Prostate gland (tissue), 2 donors: ENCODE measurements at regions not wholly inside any gene's neighbourhood (a gene's known extent, or its start where the extent isn't known, plus 50 kb on each side); places are given as distances from the start of the nearest gene placed in this dataset.

Experiments
- DNase-seq: peaks from one replicate; pipeline ENCODE4 v3.0.0-alpha.2; 2019; ENCODE audit warnings: low spot score
- H3K27ac ChIP-seq, 2 donors: fragments of 200-600 bp; sonication (generic); 2 replicates each; pipeline ENCODE4 v1.5.1; 2017 to 2019
- H3K27me3 ChIP-seq: fragments of 200-600 bp; sonication (generic); replicated peaks from 2 replicates; pipeline ENCODE4 v1.5.1; 2019; ENCODE audit not compliant: insufficient read depth
- H3K36me3 ChIP-seq, 2 donors: fragments of 200-600 bp; sonication (generic); 1 replicate in 1 of 2; 2 replicates in 1 of 2; pipeline versions ENCODE4 v1.5.1 to v1.8.1; 2017 to 2019
- H3K4me1 ChIP-seq: fragments of 200-600 bp; sonication (generic); replicated peaks from 2 replicates; pipeline ENCODE4 v1.5.1; 2019
- H3K4me3 ChIP-seq, 2 donors: fragments of 200-600 bp; sonication (generic); 2 replicates each; pipeline ENCODE4 v1.5.1; 2017 to 2019
- H3K9me3 ChIP-seq: fragments of 200-600 bp; sonication (generic); 2 replicates; pipeline ENCODE4 v1.5.1; 2017
- CTCF ChIP-seq, 4 experiments: fragments of 200-600 bp in 2 of 4; fragments of 450-650 bp in 2 of 4; sonication (generic) in 2 of 4; IDR thresholded peaks; 1 replicate in 3 of 4; 2 replicates in 1 of 4; pipeline ENCODE4 v1.5.1; 2016 to 2019; ENCODE audit warnings: antibody characterized with exemption in 4 of 4, mild to moderate bottlenecking in 2 of 4, moderate library complexity in 2 of 4
- POLR2A ChIP-seq: fragments of 450-650 bp; IDR thresholded peaks from one replicate; pipeline ENCODE4 v1.6.1; 2016; ENCODE audit warnings: antibody characterized with exemption, mild to moderate bottlenecking
- POLR2AphosphoS5 ChIP-seq: sonication (generic); formaldehyde crosslinking; IDR thresholded peaks from one replicate; pipeline ENCODE4 v1.6.1; 2017; ENCODE audit warnings: antibody characterized with exemption
- WGBS: methylation state at CpG from one replicate; pipeline ENCODE4 v1.1.5; 2018; 5-methylcytosine and 5-hydroxymethylcytosine counted together
- intact Hi-C: fragments of 100-400 bp; cut with DNase I; formaldehyde crosslinking; loops from one replicate; pipeline ENCODE4 v1.14.2; 2022

- Histone ChIP-seq H3K9me3 (no peaks in the 10 kb centered on the region), H3K36me3 (no peaks in the 10 kb centered on the region), H3K27ac (no peak overlapping the region), H3K4me3 (no peak overlapping the region), H3K4me1 (no peaks in the 10 kb centered on the region), H3K27me3 (peaks cover 3% of the 10 kb centered on the region)
- no peak for DNase-seq
- 33% methylated on average over 36 of the region's 36 CpGs for WGBS
- TF ChIP-seq POLR2AphosphoS5: no peak
- no peak for TF ChIP-seq POLR2A
- TF ChIP-seq CTCF (IDR thresholded peaks at IDR 0.05): no peak
- intact Hi-C loops: no loop called here
Observed at GRCh38 chr17:6893382-6894205, 62.1 kb upstream of the TEKT1 start.

DNA sequence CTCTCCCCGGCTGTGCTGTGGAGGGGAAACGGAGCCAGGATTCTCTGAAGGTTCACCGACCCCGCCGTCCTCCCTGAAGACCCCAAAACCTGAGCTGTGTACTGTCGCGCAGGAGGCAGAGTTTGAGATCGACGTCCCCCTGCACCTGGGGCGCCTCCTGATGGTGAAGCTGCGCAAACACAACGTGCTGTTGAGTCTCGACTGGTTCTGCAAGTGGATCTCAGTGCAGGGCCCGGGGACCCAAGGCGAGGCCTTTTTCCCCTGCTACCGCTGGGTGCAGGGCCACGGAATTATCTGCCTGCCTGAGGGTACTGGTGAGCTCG, 62.6 kb upstream of the TEKT1 start:
- Histone ChIP-seq H3K4me3 (no peak overlapping the region), H3K36me3 (no peaks in the 10 kb centered on the region), H3K27ac (no peak overlapping the region), H3K4me1 (no peaks in the 10 kb centered on the region), H3K9me3 (no peaks in the 10 kb centered on the region), H3K27me3 (peaks cover 3% of the 10 kb centered on the region)
- intact Hi-C loops: no loop called here
- TF ChIP-seq CTCF (IDR thresholded peaks at IDR 0.05) (peak in 1 of 4 experiments; percentile 29), POLR2AphosphoS5 (no peak)
- WGBS: 28% methylated on average over 17 of the region's 18 CpGs
- DNase-seq: no peak

- WGBS: 69% methylated on average over 3 of the region's 3 CpGs
- Histone ChIP-seq H3K27me3 (no peaks in the 10 kb centered on the region), H3K9me3 (no peaks in the 10 kb centered on the region), H3K4me1 (no peaks in the 10 kb centered on the region), H3K36me3 (no peaks in the 10 kb centered on the region), H3K4me3 (no peak overlapping the region), H3K27ac (no peak overlapping the region)
- TF ChIP-seq POLR2A (no peak), CTCF (IDR thresholded peaks at IDR 0.05) (no peak), POLR2AphosphoS5 (no peak)
- intact Hi-C loops: no loop called here
- no peak for DNase-seq
Observed at GRCh38 chr17:6901086-6901485, 69.6 kb upstream of the TEKT1 start.

DNA sequence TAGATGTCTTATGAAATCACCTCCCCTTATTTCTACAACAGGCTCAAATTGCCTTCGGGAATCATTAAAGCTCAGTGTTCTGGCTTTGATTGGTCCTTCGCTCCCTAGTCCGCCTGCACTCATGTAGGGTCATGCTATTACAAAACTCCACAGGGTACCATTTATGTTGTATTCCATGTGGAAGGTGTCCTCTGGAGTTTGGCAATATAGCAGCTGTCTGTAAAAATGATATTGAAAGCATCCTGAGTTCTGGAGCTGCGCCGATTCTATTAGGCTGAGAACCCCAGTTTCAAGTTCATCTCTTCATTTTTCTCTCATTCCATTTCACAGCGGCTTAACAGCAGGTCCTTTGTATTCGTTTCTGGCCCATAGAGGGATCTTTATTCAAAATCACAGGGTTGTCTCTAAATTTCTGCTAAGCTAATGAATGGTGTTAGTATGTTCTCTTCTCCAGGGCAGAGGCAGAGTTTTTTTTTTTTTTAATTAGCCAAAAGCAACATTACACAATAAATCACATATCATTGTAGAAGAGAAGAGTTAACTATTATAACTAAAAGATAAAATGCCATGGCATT, 71.9 kb upstream of the TEKT1 start:
- intact Hi-C loops: no loop called here
- Histone ChIP-seq H3K9me3 (no peaks in the 10 kb centered on the region), H3K4me3 (no peak overlapping the region)

More for the DNA sequence above, 71.9 kb upstream of the TEKT1 start:
- Histone ChIP-seq H3K36me3 (no peaks in the 10 kb centered on the region), H3K27ac (no peak overlapping the region), H3K4me1 (no peaks in the 10 kb centered on the region), H3K27me3 (no peaks in the 10 kb centered on the region)
- WGBS: 86% methylated on average over 7 of the region's 7 CpGs
- no peak for DNase-seq
- TF ChIP-seq CTCF (IDR thresholded peaks at IDR 0.05): no peak
- no peak for TF ChIP-seq POLR2A
- no peak for TF ChIP-seq POLR2AphosphoS5
